Brain microvascular endothelial cell (primary cell): ENCODE measurements at regions not wholly inside any gene's neighbourhood (a gene's known extent, or its start where the extent isn't known, plus 50 kb on each side); places are given as distances from the start of the nearest gene placed in this dataset.

Experiments
- DNase-seq: peaks from one replicate; pipeline ENCODE4 v3.0.0-alpha.2; 2020
- H3K27ac ChIP-seq: fragments of 250-450 bp; sonication (Bioruptor Pico); 2 replicates; pipeline ENCODE4 v1.5.1; 2020; ENCODE audit warnings: mild to moderate bottlenecking, moderate library complexity
- H3K27me3 ChIP-seq: fragments of 250-450 bp; sonication (Bioruptor Pico); replicated peaks from 2 replicates; pipeline ENCODE4 v1.5.1; 2020; ENCODE audit warnings: mild to moderate bottlenecking
- H3K36me3 ChIP-seq: fragments of 250-450 bp; sonication (Bioruptor Pico); replicated peaks from 2 replicates; pipeline ENCODE4 v1.5.1; 2020; ENCODE audit warnings: mild to moderate bottlenecking
- H3K4me3 ChIP-seq: 2 replicates; pipeline ENCODE4 v1.5.1; 2011; ENCODE audit warnings: low read depth, mild to moderate bottlenecking, control low read depth, low read length, moderate library complexity
- CTCF ChIP-seq: IDR thresholded peaks from 2 replicates; pipeline ENCODE4 v1.5.1; 2011; ENCODE audit warnings: low read depth, mild to moderate bottlenecking, moderate library complexity, low read length, control low read depth, inconsistent platforms; ENCODE audit errors: missing control alignments
- in situ Hi-C: cut with HindIII; loops from 2 replicates; pipeline ENCODE4 v1.10.0; 2017; ENCODE audit warnings: low sequenced_read_pairs, low pct_ligation_motif_present

DNA sequence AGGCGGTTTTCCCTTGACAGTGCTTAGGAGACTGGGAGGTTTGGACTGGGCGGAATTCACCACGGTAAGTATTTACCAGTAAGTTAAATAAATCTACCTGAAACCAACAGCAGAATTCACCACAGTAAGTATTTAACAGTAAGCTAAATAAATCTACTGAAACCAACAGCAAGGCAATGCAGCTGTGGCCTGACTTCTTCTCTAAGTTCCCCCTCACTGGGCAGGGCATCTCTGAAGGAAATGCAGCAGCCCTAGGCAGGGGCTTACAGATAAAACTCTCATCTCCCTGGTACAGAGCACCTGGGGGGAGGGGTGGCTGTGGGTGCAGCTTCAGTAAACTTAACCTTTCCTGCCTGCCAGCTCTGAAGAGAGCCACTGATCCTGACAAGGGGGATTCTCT lies 432.5 kb upstream of the LRRTM1 start:
- TF ChIP-seq CTCF: no peak
- in situ Hi-C loops: no loop called here
- DNase-seq: no peak
- no peaks in the 10 kb centered on the region for H3K27me3 ChIP-seq
- H3K27ac ChIP-seq: no peak overlapping the region
- no peaks in the 10 kb centered on the region for H3K36me3 ChIP-seq
- H3K4me3 ChIP-seq: no peak overlapping the region

- in situ Hi-C loops: no loop called here
- Histone ChIP-seq H3K27ac (no peak overlapping the region), H3K4me3 (no peak overlapping the region), H3K36me3 (no peaks in the 10 kb centered on the region), H3K27me3 (no peaks in the 10 kb centered on the region)
- no peak for TF ChIP-seq CTCF
- no peak for DNase-seq
These were observed 420.4 kb upstream of the LRRTM1 start for GRCh38 chr2:80725001-80725400.

DNA sequence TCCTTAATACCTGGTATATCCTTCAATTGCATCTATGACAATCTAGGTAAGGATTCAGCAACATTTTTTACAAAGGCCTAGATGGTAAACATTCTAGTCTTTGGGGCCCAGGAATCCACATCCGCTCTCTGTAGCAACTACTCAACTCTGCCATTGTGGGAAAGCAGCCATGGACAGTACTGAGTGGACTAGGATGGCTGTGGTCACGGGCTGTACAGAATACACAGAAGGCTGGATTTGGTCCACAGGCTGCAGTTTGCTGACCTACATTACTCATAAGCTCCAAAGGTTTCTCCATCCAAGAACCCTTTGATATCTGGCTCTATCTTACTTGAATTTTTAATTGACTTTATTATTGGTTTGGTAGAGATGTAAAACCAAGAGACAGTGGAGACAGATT lies 418.3 kb upstream of the LRRTM1 start:
- in situ Hi-C loops: no loop called here
- no peak overlapping the region for H3K27ac ChIP-seq
- no peak overlapping the region for H3K4me3 ChIP-seq
- DNase-seq: no peak
- H3K36me3 ChIP-seq: no peaks in the 10 kb centered on the region
- no peak for TF ChIP-seq CTCF
- no peaks in the 10 kb centered on the region for H3K27me3 ChIP-seq

- Histone ChIP-seq H3K27me3 (no peaks in the 10 kb centered on the region), H3K36me3 (no peaks in the 10 kb centered on the region), H3K4me3 (no peak overlapping the region), H3K27ac (no peak overlapping the region)
- no peak for TF ChIP-seq CTCF
- no peak for DNase-seq
- in situ Hi-C loops: no loop called here
These were observed 415.1 kb upstream of the LRRTM1 start for GRCh38 chr2:80719607-80720006.

DNA sequence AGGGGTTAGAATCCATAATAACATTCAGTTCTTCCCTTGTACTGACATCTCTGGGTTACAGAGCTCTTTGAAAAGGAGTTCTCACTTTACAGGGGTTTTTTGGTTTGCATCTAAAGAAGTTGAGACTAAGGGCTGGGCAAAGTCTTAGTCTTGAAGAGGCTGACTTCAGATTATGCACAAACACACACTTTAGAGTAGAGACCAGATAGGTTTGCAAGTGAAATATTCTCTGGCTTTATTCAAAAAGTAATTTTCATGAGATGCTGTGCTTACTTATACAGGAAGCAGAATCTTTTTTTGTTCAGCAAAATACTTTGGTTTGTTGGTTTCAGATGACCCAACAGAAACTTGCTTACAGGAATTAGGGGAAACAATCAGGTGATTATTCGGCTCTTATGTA lies 410.9 kb upstream of the LRRTM1 start:
- no peaks in the 10 kb centered on the region for H3K36me3 ChIP-seq
- no peak for DNase-seq
- no peak overlapping the region for H3K27ac ChIP-seq
- in situ Hi-C loops: no loop called here
- no peak for TF ChIP-seq CTCF
- no peaks in the 10 kb centered on the region for H3K27me3 ChIP-seq
- H3K4me3 ChIP-seq: no peak overlapping the region

- TF ChIP-seq CTCF: no peak
- no peak for DNase-seq
- no peaks in the 10 kb centered on the region for H3K27me3 ChIP-seq
- in situ Hi-C loops: no loop called here
- no peak overlapping the region for H3K4me3 ChIP-seq
- H3K36me3 ChIP-seq: no peaks in the 10 kb centered on the region
- H3K27ac ChIP-seq: no peak overlapping the region
These were observed 407.4 kb upstream of the LRRTM1 start for GRCh38 chr2:80711915-80712314.
